Brain microvascular endothelial cell (primary cell): ENCODE measurements at regions not wholly inside any gene's neighbourhood (a gene's known extent, or its start where the extent isn't known, plus 50 kb on each side); places are given as distances from the start of the nearest gene placed in this dataset.

Experiments
- DNase-seq: peaks from one replicate; pipeline ENCODE4 v3.0.0-alpha.2; 2020
- H3K27ac ChIP-seq: fragments of 250-450 bp; sonication (Bioruptor Pico); 2 replicates; pipeline ENCODE4 v1.5.1; 2020; ENCODE audit warnings: mild to moderate bottlenecking, moderate library complexity
- H3K27me3 ChIP-seq: fragments of 250-450 bp; sonication (Bioruptor Pico); replicated peaks from 2 replicates; pipeline ENCODE4 v1.5.1; 2020; ENCODE audit warnings: mild to moderate bottlenecking
- H3K36me3 ChIP-seq: fragments of 250-450 bp; sonication (Bioruptor Pico); replicated peaks from 2 replicates; pipeline ENCODE4 v1.5.1; 2020; ENCODE audit warnings: mild to moderate bottlenecking
- H3K4me3 ChIP-seq: 2 replicates; pipeline ENCODE4 v1.5.1; 2011; ENCODE audit warnings: low read depth, mild to moderate bottlenecking, control low read depth, low read length, moderate library complexity
- CTCF ChIP-seq: IDR thresholded peaks from 2 replicates; pipeline ENCODE4 v1.5.1; 2011; ENCODE audit warnings: low read depth, mild to moderate bottlenecking, moderate library complexity, low read length, control low read depth, inconsistent platforms; ENCODE audit errors: missing control alignments
- in situ Hi-C: cut with HindIII; loops from 2 replicates; pipeline ENCODE4 v1.10.0; 2017; ENCODE audit warnings: low sequenced_read_pairs, low pct_ligation_motif_present

- DNase-seq, result no peak
- H3K27me3 ChIP-seq, result no peaks in the 10 kb centered on the region
- TF ChIP-seq CTCF, result no peak
These were observed 814.8 kb downstream of the BRD1 start for GRCh38 chr22:49012712-49013395.

GRCh38 chr22:49011769-49012648 is 815.7 kb downstream of the BRD1 start:
- Histone ChIP-seq H3K4me3 (no peak overlapping the region), H3K27me3 (no peaks in the 10 kb centered on the region), H3K36me3 (no peaks in the 10 kb centered on the region), H3K27ac (no peak overlapping the region)
- no peak for TF ChIP-seq CTCF
- in situ Hi-C loops, result no loop called here
- no peak for DNase-seq

More at GRCh38 chr22:49012712-49013395, 814.8 kb downstream of the BRD1 start:
- in situ Hi-C loops, result no loop called here
- H3K27ac ChIP-seq, result no peak overlapping the region
- H3K36me3 ChIP-seq, result no peaks in the 10 kb centered on the region
- H3K4me3 ChIP-seq, result no peak overlapping the region

- Histone ChIP-seq H3K27ac (no peak overlapping the region), H3K27me3 (no peaks in the 10 kb centered on the region), H3K36me3 (no peaks in the 10 kb centered on the region), H3K4me3 (no peak overlapping the region)
- TF ChIP-seq CTCF, result no peak
- no peak for DNase-seq
- in situ Hi-C loops, result no loop called here
These were observed 816.3 kb downstream of the BRD1 start for GRCh38 chr22:49011379-49011768.

GRCh38 chr22:49010901-49011300 is 816.8 kb downstream of the BRD1 start:
- Histone ChIP-seq H3K36me3 (no peaks in the 10 kb centered on the region), H3K4me3 (no peak overlapping the region), H3K27ac (no peak overlapping the region), H3K27me3 (no peaks in the 10 kb centered on the region)
- no peak for TF ChIP-seq CTCF
- in situ Hi-C loops, result no loop called here
- no peak for DNase-seq

GRCh38 chr22:49010070-49010863 is 817.4 kb downstream of the BRD1 start:
- in situ Hi-C loops, result no loop called here

More at GRCh38 chr22:49010070-49010863, 817.4 kb downstream of the BRD1 start:
- no peak for TF ChIP-seq CTCF
- no peak overlapping the region for H3K27ac ChIP-seq
- H3K36me3 ChIP-seq, result no peaks in the 10 kb centered on the region
- H3K27me3 ChIP-seq, result no peaks in the 10 kb centered on the region
- no peak overlapping the region for H3K4me3 ChIP-seq
- DNase-seq, result no peak
